SKM-1 treated with dmso at 0.1 percent for 144 hours (cell line): ENCODE measurements at regions not wholly inside any gene's neighbourhood (a gene's known extent, or its start where the extent isn't known, plus 50 kb on each side); places are given as distances from the start of the nearest gene placed in this dataset.

Source experiments
- DNase-seq: peaks from one replicate; lab custom pipeline; 2025; ENCODE audit not compliant: unreplicated experiment; lab: John Stamatoyannopoulos, UW

- peak; percentile 13 for DNase-seq
Measured at GRCh38 chr14:65222440-65222858, 120.1 kb upstream of the MAX start.

GRCh38 chr14:65223636-65224035 is 121.3 kb upstream of the MAX start:
- DNase-seq, result no peak

GRCh38 chr14:65224799-65225198 is 122.5 kb upstream of the MAX start:
- DNase-seq, result no peak

- DNase-seq, result no peak
Measured at GRCh38 chr14:65225299-65226159, 123.2 kb upstream of the MAX start.

GRCh38 chr14:65226824-65227604 is 124.7 kb upstream of the MAX start:
- DNase-seq, result no peak

- no peak for DNase-seq
Measured at GRCh38 chr14:65228436-65228835, 126.1 kb upstream of the MAX start.

- no peak for DNase-seq
Measured at GRCh38 chr14:65228956-65229747, 126.8 kb upstream of the MAX start.

GRCh38 chr14:65229748-65230728 is 127.7 kb upstream of the MAX start:
- no peak for DNase-seq

GRCh38 chr14:65231286-65231980 is 129.1 kb upstream of the MAX start:
- no peak for DNase-seq

GRCh38 chr14:65234752-65235361 is 132.5 kb upstream of the MAX start:
- no peak for DNase-seq

GRCh38 chr14:65237023-65237814 is 134.9 kb upstream of the MAX start:
- no peak for DNase-seq

GRCh38 chr14:65237941-65238340 is 135.6 kb upstream of the MAX start:
- DNase-seq, result no peak

GRCh38 chr14:65238456-65238855 is 136.1 kb upstream of the MAX start:
- DNase-seq, result no peak

GRCh38 chr14:65239143-65239937 is 137.0 kb upstream of the MAX start:
- DNase-seq, result no peak

GRCh38 chr14:65239938-65240296 is 137.6 kb upstream of the MAX start:
- DNase-seq, result no peak

GRCh38 chr14:65241125-65241752 is 138.9 kb upstream of the MAX start:
- no peak for DNase-seq

GRCh38 chr14:65242732-65243134 is 140.4 kb upstream of the MAX start:
- no peak for DNase-seq
